ENCODE measurements at regions not wholly inside any gene's neighbourhood (a gene's known extent, or its start where the extent isn't known, plus 50 kb on each side); places are given as distances from the start of the nearest gene placed in this dataset.

DNA sequence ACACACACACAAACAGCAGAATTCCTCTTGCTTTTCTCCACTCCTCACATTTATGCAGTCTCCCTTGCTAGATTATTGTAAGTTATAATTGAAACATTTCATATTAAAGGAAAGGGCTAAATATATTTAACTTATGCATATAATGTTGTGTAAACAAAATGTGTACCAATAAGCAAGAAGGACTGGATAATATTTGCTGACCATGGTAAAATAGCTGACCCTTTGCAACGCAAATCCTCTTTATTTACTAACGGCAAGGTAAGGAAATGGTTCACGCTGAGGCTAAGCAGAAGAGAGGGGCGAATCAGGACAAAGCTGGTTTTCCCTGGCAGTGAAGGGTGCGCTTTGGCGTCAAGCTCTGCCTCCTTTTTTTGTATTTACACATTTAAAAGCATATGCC, 154.2 kb upstream of the IRX4 start:
- TF ChIP-seq, protein P1, sequence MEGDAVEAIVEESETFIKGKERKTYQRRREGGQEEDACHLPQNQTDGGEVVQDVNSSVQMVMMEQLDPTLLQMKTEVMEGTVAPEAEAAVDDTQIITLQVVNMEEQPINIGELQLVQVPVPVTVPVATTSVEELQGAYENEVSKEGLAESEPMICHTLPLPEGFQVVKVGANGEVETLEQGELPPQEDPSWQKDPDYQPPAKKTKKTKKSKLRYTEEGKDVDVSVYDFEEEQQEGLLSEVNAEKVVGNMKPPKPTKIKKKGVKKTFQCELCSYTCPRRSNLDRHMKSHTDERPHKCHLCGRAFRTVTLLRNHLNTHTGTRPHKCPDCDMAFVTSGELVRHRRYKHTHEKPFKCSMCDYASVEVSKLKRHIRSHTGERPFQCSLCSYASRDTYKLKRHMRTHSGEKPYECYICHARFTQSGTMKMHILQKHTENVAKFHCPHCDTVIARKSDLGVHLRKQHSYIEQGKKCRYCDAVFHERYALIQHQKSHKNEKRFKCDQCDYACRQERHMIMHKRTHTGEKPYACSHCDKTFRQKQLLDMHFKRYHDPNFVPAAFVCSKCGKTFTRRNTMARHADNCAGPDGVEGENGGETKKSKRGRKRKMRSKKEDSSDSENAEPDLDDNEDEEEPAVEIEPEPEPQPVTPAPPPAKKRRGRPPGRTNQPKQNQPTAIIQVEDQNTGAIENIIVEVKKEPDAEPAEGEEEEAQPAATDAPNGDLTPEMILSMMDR (IDR thresholded peaks at IDR 0.05; ENCODE audit: insufficient read depth, low read length, poor library complexity, severe bottlenecking), result no peak
- TF ChIP-seq EZH2phosphoT487 (conservative IDR thresholded peaks at IDR 0.05; ENCODE audit: low read length), result no peak
